Neuronal stem cell (in vitro differentiated cells): ENCODE measurements at regions not wholly inside any gene's neighbourhood (a gene's known extent, or its start where the extent isn't known, plus 50 kb on each side); places are given as distances from the start of the nearest gene placed in this dataset.

ENCODE experiments used
- DNase-seq: peaks from one replicate; pipeline ENCODE4 v3.0.0-alpha.2; 2013; ENCODE audit warnings: low spot score
- H2AFZ ChIP-seq: one replicate; pipeline ENCODE4 v1.6.1; 2013; ENCODE audit warnings: mild to moderate bottlenecking, low read length, inconsistent platforms
- H2AK5ac ChIP-seq: 2 replicates; pipeline ENCODE4 v1.6.1; 2013; ENCODE audit warnings: low read depth, mild to moderate bottlenecking, inconsistent platforms, low read length, moderate library complexity, mixed read lengths
- H2BK120ac ChIP-seq: 2 replicates; pipeline ENCODE4 v1.6.1; 2013; ENCODE audit warnings: low read depth, mild to moderate bottlenecking, inconsistent platforms, low read length, moderate library complexity, mixed read lengths
- H2BK12ac ChIP-seq: one replicate; pipeline ENCODE4 v1.6.1; 2013; ENCODE audit warnings: low read length, inconsistent platforms
- H2BK15ac ChIP-seq: 2 replicates; pipeline ENCODE4 v1.6.1; 2013; ENCODE audit warnings: mild to moderate bottlenecking, low read length, inconsistent platforms, mixed read lengths
- H2BK5ac ChIP-seq: one replicate; pipeline ENCODE4 v1.6.1; 2013; ENCODE audit warnings: inconsistent platforms, mild to moderate bottlenecking, low read length, moderate library complexity
- H3K14ac ChIP-seq: one replicate; pipeline ENCODE4 v1.6.1; 2013; ENCODE audit warnings: low read length, inconsistent platforms
- H3K18ac ChIP-seq: 2 replicates; pipeline ENCODE4 v1.6.1; 2013; ENCODE audit warnings: low read length, inconsistent platforms
- H3K23ac ChIP-seq: 2 replicates; pipeline ENCODE4 v1.6.1; 2013; ENCODE audit warnings: low read depth, mild to moderate bottlenecking, mixed read lengths, low read length, inconsistent platforms; ENCODE audit not compliant: poor library complexity
- H3K27ac ChIP-seq: replicated peaks from 3 replicates; pipeline ENCODE4 v1.5.1; 2013; ENCODE audit warnings: low read length, inconsistent platforms
- H3K27me3 ChIP-seq, 3 experiments: 2 replicates each; pipeline ENCODE4 v1.6.1; 2013; ENCODE audit warnings: low read length in 3 of 3, mild to moderate bottlenecking in 2 of 3, inconsistent platforms in 1 of 3, low read depth in 1 of 3, mixed read lengths in 1 of 3, moderate library complexity in 1 of 3; ENCODE audit not compliant: control insufficient read depth in 3 of 3, insufficient read depth in 3 of 3
- H3K36me3 ChIP-seq, 2 donors: replicated peaks in 1 of 2; 2 replicates each; pipeline ENCODE4 v1.6.1; 2013; ENCODE audit warnings: low read length in 2 of 2; ENCODE audit not compliant: control insufficient read depth in 2 of 2, insufficient read depth in 2 of 2
- H3K4ac ChIP-seq: 2 replicates; pipeline ENCODE4 v1.6.1; 2013; ENCODE audit warnings: inconsistent platforms, mild to moderate bottlenecking, low read length, moderate library complexity
- H3K4me1 ChIP-seq, 2 donors: 1 replicate in 1 of 2; 2 replicates in 1 of 2; pipeline ENCODE4 v1.6.1; 2013; ENCODE audit warnings: low read length in 2 of 2, low read depth in 1 of 2; ENCODE audit not compliant: control insufficient read depth in 2 of 2, insufficient read depth in 1 of 2
- H3K4me2 ChIP-seq: one replicate; pipeline ENCODE4 v1.6.1; 2013; ENCODE audit warnings: mild to moderate bottlenecking, low read length, inconsistent platforms; ENCODE audit not compliant: insufficient read depth, poor library complexity, severe bottlenecking
- H3K4me3 ChIP-seq, 2 donors: 2 replicates each; pipeline ENCODE4 v1.5.1; 2013; ENCODE audit warnings: low read length in 2 of 2, mild to moderate bottlenecking in 2 of 2, inconsistent platforms in 1 of 2, moderate library complexity in 1 of 2
- H3K79me1 ChIP-seq: one replicate; pipeline ENCODE4 v1.6.1; 2013; ENCODE audit warnings: low read depth, mild to moderate bottlenecking, inconsistent platforms, low read length, moderate library complexity
- H3K9ac ChIP-seq: one replicate; pipeline ENCODE4 v1.6.1; 2013; ENCODE audit warnings: mild to moderate bottlenecking, low read depth, low read length, inconsistent platforms; ENCODE audit not compliant: poor library complexity
- H3K9me3 ChIP-seq, 2 donors: replicated peaks in 1 of 2; 2 replicates each; pipeline versions ENCODE3 to v1.6.1; 2013; ENCODE audit warnings: low read length in 2 of 2, mild to moderate bottlenecking in 2 of 2, inconsistent platforms in 1 of 2, low read depth in 1 of 2, mixed read lengths in 1 of 2, moderate library complexity in 1 of 2; ENCODE audit not compliant: control insufficient read depth in 2 of 2, insufficient read depth in 1 of 2
- H4K8ac ChIP-seq: one replicate; pipeline ENCODE4 v1.6.1; 2013; ENCODE audit warnings: low read depth, mild to moderate bottlenecking, inconsistent platforms, low read length, moderate library complexity
- H4K91ac ChIP-seq: one replicate; pipeline ENCODE4 v1.6.1; 2013; ENCODE audit warnings: low read length, low read depth, mild to moderate bottlenecking, inconsistent platforms; ENCODE audit not compliant: poor library complexity
- WGBS, 2 donors: extraction: QIAGEN DNeasy Blood & Tissue Kit; methylation state at CpG; one replicate each; pipeline ENCODE4 v1.1.7; 2013; ENCODE audit warnings: missing lambda C conversion rate in 2 of 2, mixed read lengths in 1 of 2; ENCODE audit not compliant: insufficient read length in 2 of 2, insufficient replicate concordance in 1 of 2; ENCODE audit errors: extremely low coverage in 2 of 2; 5-methylcytosine and 5-hydroxymethylcytosine counted together

DNA sequence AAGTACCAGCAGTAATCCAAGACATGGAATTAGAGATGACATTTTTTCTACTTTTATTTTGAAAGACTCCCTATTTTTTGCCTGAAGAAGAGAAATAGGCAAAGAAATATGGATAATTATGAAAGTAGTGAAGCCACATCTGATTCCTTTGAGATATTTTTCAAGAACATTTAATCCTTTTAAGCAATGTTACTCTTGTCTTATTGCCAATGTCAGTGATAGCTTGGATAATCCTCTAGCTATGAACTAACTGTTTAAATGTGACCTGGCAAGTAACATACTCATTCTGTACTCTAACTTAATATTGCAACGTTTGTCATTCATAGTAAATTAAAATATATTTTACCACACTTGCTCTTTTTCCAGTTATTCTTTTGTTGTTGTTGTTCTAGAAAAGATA is 181.3 kb downstream of the VEGFC start:
- H3K14ac ChIP-seq: no peak overlapping the region
- H4K8ac ChIP-seq: no peak overlapping the region
- no peaks in the 10 kb centered on the region for H3K4me1 ChIP-seq
- no peak overlapping the region for H3K4me2 ChIP-seq
- H3K27me3 ChIP-seq: no peaks in the 10 kb centered on the region
- no peaks in the 10 kb centered on the region for H3K9me3 ChIP-seq
- no peak overlapping the region for H2AFZ ChIP-seq
- no peaks in the 10 kb centered on the region for H3K79me1 ChIP-seq
- H2AK5ac ChIP-seq: no peak overlapping the region
- no peak overlapping the region for H2BK15ac ChIP-seq
- no peak overlapping the region for H4K91ac ChIP-seq
- no peak for DNase-seq
- H3K27ac ChIP-seq: no peak overlapping the region
- no peaks in the 10 kb centered on the region for H3K36me3 ChIP-seq
- no peak overlapping the region for H2BK5ac ChIP-seq
- H3K9ac ChIP-seq: no peak overlapping the region
- H3K18ac ChIP-seq: no peak overlapping the region
- H3K4ac ChIP-seq: no peak overlapping the region
- no peak overlapping the region for H2BK120ac ChIP-seq
- H2BK12ac ChIP-seq: no peak overlapping the region
- no CpG with 5 or more reads among the region's 1 CpG for WGBS, 2 donors
- H3K4me3 ChIP-seq: no peak overlapping the region
- H3K23ac ChIP-seq: no peak overlapping the region

- Histone ChIP-seq H2AK5ac (no peak overlapping the region), H2BK120ac (no peak overlapping the region), H3K27ac (no peak overlapping the region), H3K4me2 (no peak overlapping the region), H3K79me1 (no peaks in the 10 kb centered on the region), H3K4me1 (no peaks in the 10 kb centered on the region), H3K9ac (no peak overlapping the region), H4K91ac (no peak overlapping the region), H3K4me3 (no peak overlapping the region), H3K9me3 (no peaks in the 10 kb centered on the region), H4K8ac (no peak overlapping the region), H3K27me3 (no peaks in the 10 kb centered on the region), H3K4ac (no peak overlapping the region), H2BK15ac (no peak overlapping the region), H2BK12ac (no peak overlapping the region), H2BK5ac (no peak overlapping the region), H3K23ac (no peak overlapping the region), H3K14ac (no peak overlapping the region), H2AFZ (no peak overlapping the region), H3K18ac (no peak overlapping the region), H3K36me3 (no peaks in the 10 kb centered on the region)
- DNase-seq: no peak
- no CpG with 5 or more reads among the region's 1 CpG for WGBS, 2 donors
These were observed 180.8 kb downstream of the VEGFC start for GRCh38 chr4:176611951-176612350.

DNA sequence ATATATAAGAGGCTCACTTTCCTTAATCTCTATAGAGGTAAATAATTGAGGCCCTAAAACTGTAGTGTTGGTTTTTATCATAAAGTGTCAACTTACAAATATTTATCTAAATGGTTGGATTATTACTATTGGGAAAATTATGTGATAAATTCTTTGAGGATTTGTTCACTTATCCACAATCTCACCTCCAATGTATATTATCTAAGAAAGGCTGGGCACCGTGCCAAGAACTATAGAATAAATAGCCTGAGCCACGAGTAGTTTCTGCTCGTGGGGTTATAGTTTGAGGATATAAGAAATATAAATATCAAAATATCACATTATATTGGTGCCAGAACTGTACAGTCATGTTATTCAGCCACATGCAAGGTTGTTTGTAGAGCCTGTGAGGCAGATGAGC is 177.9 kb downstream of the VEGFC start:
- Histone ChIP-seq H3K27ac (no peak overlapping the region), H3K4me2 (no peak overlapping the region), H2BK5ac (no peak overlapping the region), H2BK12ac (no peak overlapping the region), H3K27me3 (no peaks in the 10 kb centered on the region), H3K9ac (no peak overlapping the region), H3K4me1 (no peaks in the 10 kb centered on the region), H3K4me3 (no peak overlapping the region), H3K18ac (no peak overlapping the region), H3K14ac (no peak overlapping the region), H2BK15ac (no peak overlapping the region), H3K4ac (no peak overlapping the region), H2AK5ac (no peak overlapping the region), H3K9me3 (no peaks in the 10 kb centered on the region), H2BK120ac (no peak overlapping the region), H3K79me1 (no peaks in the 10 kb centered on the region), H3K23ac (no peak overlapping the region), H4K8ac (no peak overlapping the region), H2AFZ (no peak overlapping the region), H4K91ac (no peak overlapping the region), H3K36me3 (no peaks in the 10 kb centered on the region)
- no peak for DNase-seq
- no CpG with 5 or more reads among the region's 3 CpGs for WGBS, 2 donors

- Histone ChIP-seq H3K79me1 (no peaks in the 10 kb centered on the region), H3K4me3 (no peak overlapping the region), H2BK120ac (no peak overlapping the region), H3K9ac (no peak overlapping the region), H3K18ac (no peak overlapping the region), H2AK5ac (no peak overlapping the region), H3K4ac (no peak overlapping the region), H3K23ac (no peak overlapping the region), H3K27ac (no peak overlapping the region), H4K91ac (no peak overlapping the region), H2BK5ac (no peak overlapping the region), H3K9me3 (no peaks in the 10 kb centered on the region), H3K4me2 (no peak overlapping the region), H2BK12ac (no peak overlapping the region), H2AFZ (no peak overlapping the region), H3K36me3 (no peaks in the 10 kb centered on the region), H4K8ac (no peak overlapping the region), H3K4me1 (no peaks in the 10 kb centered on the region), H3K27me3 (no peaks in the 10 kb centered on the region), H3K14ac (no peak overlapping the region), H2BK15ac (no peak overlapping the region)
- WGBS, 2 donors: no CpG with 5 or more reads among the region's 2 CpGs
- DNase-seq: no peak
These were observed 176.6 kb downstream of the VEGFC start for GRCh38 chr4:176616151-176616550.
